Sigmoid colon (tissue), 6 donors: ENCODE measurements at regions not wholly inside any gene's neighbourhood (a gene's known extent, or its start where the extent isn't known, plus 50 kb on each side); places are given as distances from the start of the nearest gene placed in this dataset.

Source experiments
- DNase-seq: peaks from one replicate; pipeline ENCODE4 v3.0.0-alpha.2; 2019
- H3K27ac ChIP-seq, 4 donors: fragments of 200-600 bp; sonication (generic); one replicate each; pipeline ENCODE4 v1.5.1; 2016 to 2019; ENCODE audit warnings: mild to moderate bottlenecking in 1 of 4
- H3K27me3 ChIP-seq, 3 donors: fragments of 200-600 bp; sonication (generic); one replicate each; pipeline ENCODE4 v1.5.1; 2019; ENCODE audit warnings: mild to moderate bottlenecking in 1 of 3
- H3K36me3 ChIP-seq, 4 donors: fragments of 200-600 bp; sonication (generic); one replicate each; pipeline ENCODE4 v1.5.1; 2016 to 2019
- H3K4me1 ChIP-seq, 4 donors: fragments of 200-600 bp; sonication (generic); one replicate each; pipeline ENCODE4 v1.5.1; 2017 to 2019
- H3K4me3 ChIP-seq, 4 donors: fragments of 200-600 bp; sonication (generic); one replicate each; pipeline ENCODE4 v1.5.1; 2017 to 2019; ENCODE audit warnings: mild to moderate bottlenecking in 2 of 4, moderate library complexity in 1 of 4
- H3K9me3 ChIP-seq, 4 donors: fragments of 200-600 bp in 3 of 4; sonication (generic) in 3 of 4; one replicate each; pipeline versions ENCODE4 v1.5.1 to v1.6.1; 2013 to 2019
- EP300 ChIP-seq, 4 donors: sonication (generic); formaldehyde crosslinking; IDR thresholded peaks; one replicate each; pipeline ENCODE4 v1.6.1; 2017; ENCODE audit warnings: antibody characterized with exemption in 4 of 4
- POLR2A ChIP-seq, 2 donors: fragments of 450-650 bp; IDR thresholded peaks; one replicate each; pipeline ENCODE4 v1.6.1; 2016; ENCODE audit warnings: antibody characterized with exemption in 2 of 2, mild to moderate bottlenecking in 2 of 2, moderate library complexity in 2 of 2
- POLR2AphosphoS5 ChIP-seq, 4 donors: sonication (generic); formaldehyde crosslinking; IDR thresholded peaks; one replicate each; pipeline ENCODE4 v1.6.1; 2017; ENCODE audit warnings: antibody characterized with exemption in 4 of 4
- WGBS, 2 donors: extraction: QIAGEN DNeasy Blood & Tissue Kit; methylation state at CpG; one replicate each; pipeline ENCODE4 v1.1.7; 2013; 5-methylcytosine and 5-hydroxymethylcytosine counted together
- intact Hi-C: fragments of 100-400 bp; cut with DNase I; formaldehyde crosslinking; loops from one replicate; pipeline ENCODE4 v1.15.1; 2023
- TF ChIP-seq, protein P1 (sequence below), 4 experiments: fragments of 450-650 bp in 3 of 4; fragments of 200-600 bp in 1 of 4; IDR thresholded peaks; one replicate each; pipeline ENCODE4 v1.5.1; 2016 to 2019; ENCODE audit warnings: antibody characterized with exemption in 4 of 4, mild to moderate bottlenecking in 3 of 4, moderate library complexity in 2 of 4
- donor health status: healthy with polysubstance abuse.
- donor health status: healthy.

- H3K9me3 ChIP-seq = no peaks in the 10 kb centered on the region
- TF ChIP-seq, protein P1, sequence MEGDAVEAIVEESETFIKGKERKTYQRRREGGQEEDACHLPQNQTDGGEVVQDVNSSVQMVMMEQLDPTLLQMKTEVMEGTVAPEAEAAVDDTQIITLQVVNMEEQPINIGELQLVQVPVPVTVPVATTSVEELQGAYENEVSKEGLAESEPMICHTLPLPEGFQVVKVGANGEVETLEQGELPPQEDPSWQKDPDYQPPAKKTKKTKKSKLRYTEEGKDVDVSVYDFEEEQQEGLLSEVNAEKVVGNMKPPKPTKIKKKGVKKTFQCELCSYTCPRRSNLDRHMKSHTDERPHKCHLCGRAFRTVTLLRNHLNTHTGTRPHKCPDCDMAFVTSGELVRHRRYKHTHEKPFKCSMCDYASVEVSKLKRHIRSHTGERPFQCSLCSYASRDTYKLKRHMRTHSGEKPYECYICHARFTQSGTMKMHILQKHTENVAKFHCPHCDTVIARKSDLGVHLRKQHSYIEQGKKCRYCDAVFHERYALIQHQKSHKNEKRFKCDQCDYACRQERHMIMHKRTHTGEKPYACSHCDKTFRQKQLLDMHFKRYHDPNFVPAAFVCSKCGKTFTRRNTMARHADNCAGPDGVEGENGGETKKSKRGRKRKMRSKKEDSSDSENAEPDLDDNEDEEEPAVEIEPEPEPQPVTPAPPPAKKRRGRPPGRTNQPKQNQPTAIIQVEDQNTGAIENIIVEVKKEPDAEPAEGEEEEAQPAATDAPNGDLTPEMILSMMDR (IDR thresholded peaks at IDR 0.05) = no peak
- TF ChIP-seq POLR2A (IDR thresholded peaks at IDR 0.05) = no peak
- no peak for TF ChIP-seq EP300 (IDR thresholded peaks at IDR 0.05)
- TF ChIP-seq POLR2AphosphoS5 (IDR thresholded peaks at IDR 0.05) = no peak
- H3K4me1 ChIP-seq = no peaks in the 10 kb centered on the region
- intact Hi-C loops = no loop called here
- H3K27ac ChIP-seq = no peak overlapping the region
- no peak overlapping the region for H3K4me3 ChIP-seq
- H3K36me3 ChIP-seq = no peaks in the 10 kb centered on the region
- no peaks in the 10 kb centered on the region for H3K27me3 ChIP-seq
- WGBS, 2 donors = 64 to 86% methylated on average over 4 of the region's 4 CpGs
- DNase-seq = no peak
These were observed 188.4 kb upstream of the CLNK start for GRCh38 chr4:10872833-10873517.

GRCh38 chr4:10866666-10867065 is 182.1 kb upstream of the CLNK start:
- TF ChIP-seq POLR2AphosphoS5 (IDR thresholded peaks at IDR 0.05) (no peak), EP300 (IDR thresholded peaks at IDR 0.05) (no peak), POLR2A (IDR thresholded peaks at IDR 0.05) (no peak)
- TF ChIP-seq, protein P1 (IDR thresholded peaks at IDR 0.05) = no peak
- no peaks in the 10 kb centered on the region for H3K4me1 ChIP-seq
- no peak for DNase-seq
- no peak overlapping the region for H3K27ac ChIP-seq
- no peaks in the 10 kb centered on the region for H3K9me3 ChIP-seq
- intact Hi-C loops = no loop called here
- H3K27me3 ChIP-seq = no peaks in the 10 kb centered on the region
- WGBS, 2 donors = 79 to 80% methylated on average over 6 of the region's 6 CpGs
- no peaks in the 10 kb centered on the region for H3K36me3 ChIP-seq
- H3K4me3 ChIP-seq = no peak overlapping the region

GRCh38 chr4:10861036-10861435 is 176.5 kb upstream of the CLNK start:
- Histone ChIP-seq H3K4me1 (no peaks in the 10 kb centered on the region), H3K27me3 (no peaks in the 10 kb centered on the region), H3K27ac (no peak overlapping the region), H3K36me3 (no peaks in the 10 kb centered on the region), H3K4me3 (no peak overlapping the region), H3K9me3 (no peaks in the 10 kb centered on the region)
- TF ChIP-seq EP300 (IDR thresholded peaks at IDR 0.05) = no peak
- TF ChIP-seq, protein P1 (IDR thresholded peaks at IDR 0.05) = no peak
- WGBS, 2 donors = 50 to 63% methylated on average over 3 of the region's 3 CpGs
- no peak for DNase-seq
- intact Hi-C loops = no loop called here

- TF ChIP-seq POLR2AphosphoS5 (IDR thresholded peaks at IDR 0.05) (no peak), EP300 (IDR thresholded peaks at IDR 0.05) (no peak), POLR2A (IDR thresholded peaks at IDR 0.05) (no peak)
- TF ChIP-seq, protein P1 (IDR thresholded peaks at IDR 0.05) = no peak
- H3K9me3 ChIP-seq = no peaks in the 10 kb centered on the region
These were observed 171.8 kb upstream of the CLNK start for GRCh38 chr4:10856271-10856782.

DNA sequence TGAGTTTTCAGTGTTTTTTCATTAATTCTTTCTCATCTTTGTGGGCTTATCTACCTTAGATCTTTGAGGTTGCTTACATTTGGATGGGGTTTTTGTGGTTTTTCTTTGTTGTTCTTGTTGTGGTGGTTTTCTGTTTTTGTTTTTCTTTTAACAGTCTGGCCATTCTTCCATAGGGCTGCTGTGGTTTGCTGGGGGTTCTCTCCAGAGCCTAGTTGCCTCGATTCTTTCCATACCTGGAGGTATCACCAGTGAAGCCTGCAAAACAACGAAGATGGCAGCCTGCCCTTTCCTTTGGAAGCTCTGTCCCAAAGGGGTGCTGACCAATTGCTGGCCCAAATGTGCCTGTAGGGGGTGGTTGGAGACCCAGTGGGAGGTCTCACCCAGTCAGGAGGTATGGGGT is 168.6 kb upstream of the CLNK start:
- Histone ChIP-seq H3K9me3 (no peaks in the 10 kb centered on the region), H3K27me3 (no peaks in the 10 kb centered on the region), H3K36me3 (no peaks in the 10 kb centered on the region), H3K27ac (no peak overlapping the region), H3K4me3 (no peak overlapping the region), H3K4me1 (no peaks in the 10 kb centered on the region)
- DNase-seq = no peak
- TF ChIP-seq, protein P1 (IDR thresholded peaks at IDR 0.05) = no peak
- TF ChIP-seq EP300 (IDR thresholded peaks at IDR 0.05) (no peak), POLR2AphosphoS5 (IDR thresholded peaks at IDR 0.05) (no peak), POLR2A (IDR thresholded peaks at IDR 0.05) (no peak)
- intact Hi-C loops = no loop called here
- 65 to 84% methylated on average over 2 of the region's 2 CpGs for WGBS, 2 donors

More at GRCh38 chr4:10856271-10856782, 171.8 kb upstream of the CLNK start:
- Histone ChIP-seq H3K36me3 (no peaks in the 10 kb centered on the region), H3K27me3 (no peaks in the 10 kb centered on the region), H3K4me1 (no peaks in the 10 kb centered on the region), H3K4me3 (no peak overlapping the region), H3K27ac (no peak overlapping the region)
- no peak for DNase-seq
- intact Hi-C loops = no loop called here
